CD4-positive, alpha-beta T cell treated with Interferon alpha-2 for 1 hour (primary cell): ENCODE measurements at regions not wholly inside any gene's neighbourhood (a gene's known extent, or its start where the extent isn't known, plus 50 kb on each side); places are given as distances from the start of the nearest gene placed in this dataset.

Source experiments
- DNase-seq, 2 donors: peaks; one replicate each; pipeline ENCODE4 v3.0.0-alpha.2; 2020 to 2022

DNA sequence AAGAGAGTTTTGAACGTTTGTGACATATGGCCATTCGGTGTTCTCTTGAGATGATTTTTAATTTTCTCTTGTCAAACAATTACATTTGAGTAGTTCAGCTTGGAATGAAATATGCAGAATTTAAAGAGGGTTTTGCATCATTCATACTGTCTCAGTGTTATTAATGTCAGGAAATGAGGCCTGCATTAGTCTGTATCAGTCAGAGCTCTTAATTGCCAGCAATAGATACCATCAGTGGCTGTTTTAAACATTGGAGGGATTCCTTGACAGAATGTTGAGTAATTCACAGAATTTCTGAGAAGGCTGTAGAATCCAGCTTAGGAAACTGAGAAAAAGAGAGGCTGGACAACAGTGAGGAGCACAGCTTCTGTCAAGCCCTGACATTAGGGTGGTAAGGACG lies 722.0 kb downstream of the NR2F2 start:
- no peak for DNase-seq

DNA sequence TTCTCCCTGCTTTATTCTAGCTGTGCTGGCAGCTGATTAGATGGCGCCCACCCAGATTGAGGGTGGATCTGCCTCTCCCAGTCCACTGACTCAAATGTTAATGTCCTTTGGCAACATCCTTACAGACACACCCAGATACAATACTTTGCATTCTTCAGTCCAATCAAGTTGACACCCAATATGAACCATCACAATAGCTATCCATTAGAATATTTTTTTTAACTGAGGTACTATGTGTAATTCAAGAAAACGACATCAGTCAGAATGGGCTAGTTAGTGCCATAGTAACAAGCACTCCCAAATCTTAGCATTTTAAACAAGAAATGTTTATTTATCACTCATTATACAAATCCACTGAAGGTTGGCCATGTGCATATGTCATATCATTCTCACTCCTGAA lies 723.1 kb downstream of the NR2F2 start:
- DNase-seq = no peak

DNA sequence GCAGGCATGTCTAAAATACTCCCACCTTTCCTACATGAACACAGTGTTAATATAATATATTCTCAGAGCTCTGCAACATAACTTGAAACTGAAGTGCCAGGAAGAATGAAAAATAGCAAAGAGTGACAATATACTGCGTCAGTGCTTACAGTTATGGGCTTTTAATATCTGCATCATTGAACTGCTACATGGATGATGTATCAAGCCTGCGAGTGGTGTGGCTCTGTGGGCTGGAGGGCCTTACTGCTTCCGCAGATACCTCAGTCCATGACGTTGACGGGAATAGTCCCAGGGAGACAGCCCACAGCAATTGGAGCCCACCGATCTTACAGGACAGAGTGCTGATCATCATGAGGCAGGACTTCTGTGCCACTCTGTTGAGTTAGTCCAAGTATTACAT lies 727.0 kb downstream of the NR2F2 start:
- no peak for DNase-seq

- DNase-seq = no peak
Measured at GRCh38 chr15:97059281-97059680, 728.8 kb downstream of the NR2F2 start.

GRCh38 chr15:97061392-97061791 lies 730.9 kb downstream of the NR2F2 start:
- DNase-seq = no peak

DNA sequence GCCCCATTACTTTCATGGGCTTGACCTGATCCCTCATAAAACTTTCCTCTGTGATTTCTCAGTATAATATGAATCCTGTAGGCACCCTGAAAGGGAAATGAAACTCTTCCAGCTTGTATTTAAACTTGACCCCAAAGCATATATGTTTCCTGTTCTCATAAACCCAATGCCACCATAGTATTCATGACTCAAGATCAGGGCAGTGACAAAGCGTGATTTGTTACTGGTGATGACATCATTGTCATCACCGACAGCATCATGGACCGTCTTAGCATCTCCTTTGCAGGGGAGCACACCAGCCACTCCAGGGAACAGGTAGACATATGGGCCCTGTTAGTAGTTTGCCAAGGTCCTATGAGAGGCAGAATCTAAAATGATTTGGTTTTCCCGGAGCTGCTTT lies 741.2 kb downstream of the NR2F2 start:
- DNase-seq = no peak

GRCh38 chr15:97072545-97072944 lies 742.0 kb downstream of the NR2F2 start:
- no peak for DNase-seq

- DNase-seq = no peak
Measured at GRCh38 chr15:97076011-97076410, 745.5 kb downstream of the NR2F2 start.

DNA sequence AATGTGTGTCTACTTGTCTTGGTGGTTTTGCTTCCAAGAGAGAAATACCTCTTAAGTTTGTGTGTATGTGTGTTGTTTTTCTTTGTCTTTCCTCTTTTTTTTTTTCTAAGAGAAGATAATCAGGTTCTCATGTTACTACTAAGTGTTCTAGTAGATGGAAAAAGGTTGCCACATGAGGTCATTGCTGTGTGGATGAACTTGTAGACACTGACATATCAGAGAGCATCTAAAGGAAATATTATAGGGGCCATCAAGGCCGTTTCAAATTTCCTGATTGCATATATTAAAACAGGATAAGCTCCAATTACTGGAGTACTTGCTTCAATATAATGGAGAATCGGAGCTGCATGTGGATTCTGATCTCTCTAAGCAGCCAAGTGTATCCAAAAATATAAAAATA lies 747.5 kb downstream of the NR2F2 start:
- DNase-seq = no peak

GRCh38 chr15:97078591-97078990 lies 748.1 kb downstream of the NR2F2 start:
- no peak for DNase-seq

DNA sequence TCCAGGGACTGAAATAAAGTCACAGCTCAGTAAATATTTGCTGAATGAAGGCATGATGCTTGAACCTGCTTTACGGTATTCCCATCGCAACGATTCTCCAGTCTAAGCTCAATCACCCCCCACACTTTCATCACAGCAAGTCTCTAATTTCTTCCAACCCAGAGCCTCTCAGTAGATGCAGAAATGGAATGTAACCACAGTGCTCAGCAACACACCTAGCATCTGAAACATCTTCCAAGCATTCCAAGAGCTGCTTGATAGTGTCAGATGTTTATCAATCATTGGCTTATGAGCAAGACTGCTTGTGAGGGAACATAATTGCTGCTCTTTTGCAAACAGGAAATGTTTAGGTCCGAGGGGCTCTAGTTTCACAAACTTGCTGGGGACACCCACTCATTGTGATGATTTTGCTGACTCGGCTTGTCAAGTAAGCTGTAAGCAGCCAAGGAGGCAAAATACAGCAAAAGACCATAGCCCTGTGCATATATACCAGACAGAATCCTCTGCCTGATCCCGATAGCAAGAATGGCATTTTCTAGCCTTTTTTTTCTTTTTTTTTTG lies 751.2 kb downstream of the NR2F2 start:
- no peak for DNase-seq

- no peak for DNase-seq
Measured at GRCh38 chr15:97082830-97083229, 752.3 kb downstream of the NR2F2 start.

DNA sequence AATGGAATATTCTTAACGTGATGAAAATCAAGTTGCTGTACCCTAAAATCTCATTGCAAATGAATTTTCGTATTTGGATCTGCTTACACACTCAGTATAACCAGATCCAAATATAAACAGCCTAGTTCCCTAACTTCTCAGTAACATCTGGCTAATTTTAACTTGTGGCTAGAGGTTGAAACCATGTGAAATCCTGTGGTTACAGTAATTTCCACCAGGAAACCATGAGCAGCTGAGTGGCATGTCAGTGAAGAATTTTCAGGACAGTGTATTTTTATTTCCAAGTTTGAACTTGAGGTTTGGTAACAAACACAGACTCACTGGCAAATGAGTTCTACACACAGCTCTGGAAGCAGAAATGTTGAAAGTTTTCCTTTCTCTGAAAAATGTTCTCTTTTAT lies 754.1 kb downstream of the NR2F2 start:
- no peak for DNase-seq

GRCh38 chr15:97085731-97086130 lies 755.2 kb downstream of the NR2F2 start:
- DNase-seq = no peak

GRCh38 chr15:97087006-97087741 lies 756.7 kb downstream of the NR2F2 start:
- no peak for DNase-seq

DNA sequence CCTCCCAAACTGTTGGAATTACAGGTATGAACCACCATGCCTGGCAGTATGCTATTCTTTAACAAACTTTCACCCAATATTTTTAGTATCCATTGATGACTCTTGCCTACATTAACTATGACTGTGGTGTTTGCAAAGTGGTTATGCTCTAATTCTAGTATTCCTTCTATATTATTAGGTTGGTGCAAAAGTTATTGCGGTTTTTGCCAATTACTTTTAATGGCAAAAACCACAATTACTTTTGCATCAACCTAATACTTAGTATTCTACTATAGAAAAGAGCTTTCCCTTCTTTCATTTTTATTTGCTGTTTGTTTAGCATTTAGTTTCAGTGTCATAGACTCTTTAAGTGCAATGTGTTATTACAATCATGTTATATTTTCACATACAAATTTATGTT lies 760.6 kb downstream of the NR2F2 start:
- no peak for DNase-seq

DNA sequence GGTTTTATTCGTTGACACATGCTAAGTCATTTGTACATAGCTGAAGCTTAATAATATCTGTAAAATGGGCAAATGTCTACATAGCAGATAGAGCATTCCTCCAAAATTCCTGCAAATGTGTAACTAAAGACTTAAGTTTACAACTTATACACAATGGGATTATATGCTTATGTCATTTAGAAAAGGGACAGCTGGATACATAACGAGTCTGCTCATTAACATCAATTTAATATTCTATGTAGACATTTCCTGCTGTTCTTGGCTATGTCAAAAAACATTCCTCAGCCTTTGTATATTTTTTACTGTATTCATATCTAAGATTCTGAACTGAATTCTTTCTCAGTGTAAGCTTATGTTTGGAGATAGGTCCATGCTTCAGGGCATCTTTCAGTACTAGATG lies 762.2 kb downstream of the NR2F2 start:
- no peak for DNase-seq

GRCh38 chr15:97096303-97096835 lies 765.9 kb downstream of the NR2F2 start:
- DNase-seq = no peak

GRCh38 chr15:97099040-97099439 lies 768.5 kb downstream of the NR2F2 start:
- DNase-seq = no peak

DNA sequence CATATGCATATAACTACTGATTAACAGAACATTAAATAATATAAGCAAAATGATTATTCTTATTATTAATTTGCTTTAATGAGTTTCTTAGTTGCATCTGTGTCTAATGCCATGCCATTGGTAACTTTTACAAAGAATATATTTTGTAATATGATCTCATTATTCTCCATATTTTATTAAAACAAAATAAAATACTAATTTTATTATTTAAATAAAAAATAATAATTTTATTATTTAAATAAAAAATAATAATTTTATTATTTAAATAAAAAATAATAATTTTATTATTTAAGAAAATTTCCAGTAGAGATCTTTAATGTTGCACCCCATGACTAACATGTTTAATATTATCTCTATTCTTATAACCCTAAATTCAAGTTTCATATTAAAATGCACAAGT lies 771.1 kb downstream of the NR2F2 start:
- DNase-seq = no peak

GRCh38 chr15:97114900-97115760 lies 784.6 kb downstream of the NR2F2 start:
- no peak for DNase-seq

DNA sequence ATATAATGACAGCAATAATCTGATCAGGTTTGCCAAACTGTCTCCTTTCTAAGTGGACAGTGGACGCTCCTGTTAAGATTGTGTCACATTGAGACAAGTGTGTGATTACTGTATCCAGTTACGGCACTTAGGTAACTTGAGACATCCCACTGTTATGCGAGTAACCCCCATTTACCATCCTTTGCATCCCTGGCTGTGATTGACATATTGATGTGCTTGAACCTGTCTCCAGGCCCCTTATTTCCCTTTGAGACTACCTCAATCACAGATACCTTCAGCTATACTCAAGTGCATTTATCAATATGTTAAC lies 785.2 kb downstream of the NR2F2 start:
- no peak for DNase-seq

- DNase-seq = no peak
Measured at GRCh38 chr15:97124790-97125189, 794.3 kb downstream of the NR2F2 start.
